GM21367 (cell line): ENCODE measurements at regions not wholly inside any gene's neighbourhood (a gene's known extent, or its start where the extent isn't known, plus 50 kb on each side); places are given as distances from the start of the nearest gene placed in this dataset.
A peak's percentile ranks its signal among the peaks of the same experiment; 100 is the strongest.

Experiments
- ATAC-seq: cut with Tn5 transposase; IDR thresholded peaks from one replicate; pipeline ENCODE4 v1.9.1; 2021; ENCODE audit not compliant: unreplicated experiment

DNA sequence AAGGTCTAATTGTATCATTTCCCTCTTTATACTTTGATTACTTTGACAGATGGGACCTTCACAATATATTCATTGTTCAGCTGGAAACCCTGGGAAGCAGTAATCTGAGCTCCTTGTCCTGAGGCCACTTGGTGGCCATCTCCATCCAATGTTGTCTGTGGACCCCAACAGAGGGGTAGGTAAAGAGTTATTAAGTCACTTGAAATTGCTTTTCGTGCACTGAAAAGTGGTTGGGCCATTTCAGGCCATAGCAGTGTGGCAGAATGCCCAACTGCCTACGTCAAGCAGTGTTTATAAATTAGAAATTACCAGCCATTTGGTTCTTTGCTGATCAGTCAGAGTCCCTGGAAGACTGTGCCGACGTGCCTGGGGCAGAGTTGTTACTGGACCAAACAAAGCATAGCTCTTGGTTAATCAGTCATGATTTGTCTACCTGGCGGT lies 308.3 kb upstream of the USP25 start:
- ATAC-seq, result no peak

GRCh38 chr21:15421947-15422346 lies 307.8 kb upstream of the USP25 start:
- no peak for ATAC-seq

GRCh38 chr21:15422783-15423182 lies 307.0 kb upstream of the USP25 start:
- ATAC-seq, result no peak

DNA sequence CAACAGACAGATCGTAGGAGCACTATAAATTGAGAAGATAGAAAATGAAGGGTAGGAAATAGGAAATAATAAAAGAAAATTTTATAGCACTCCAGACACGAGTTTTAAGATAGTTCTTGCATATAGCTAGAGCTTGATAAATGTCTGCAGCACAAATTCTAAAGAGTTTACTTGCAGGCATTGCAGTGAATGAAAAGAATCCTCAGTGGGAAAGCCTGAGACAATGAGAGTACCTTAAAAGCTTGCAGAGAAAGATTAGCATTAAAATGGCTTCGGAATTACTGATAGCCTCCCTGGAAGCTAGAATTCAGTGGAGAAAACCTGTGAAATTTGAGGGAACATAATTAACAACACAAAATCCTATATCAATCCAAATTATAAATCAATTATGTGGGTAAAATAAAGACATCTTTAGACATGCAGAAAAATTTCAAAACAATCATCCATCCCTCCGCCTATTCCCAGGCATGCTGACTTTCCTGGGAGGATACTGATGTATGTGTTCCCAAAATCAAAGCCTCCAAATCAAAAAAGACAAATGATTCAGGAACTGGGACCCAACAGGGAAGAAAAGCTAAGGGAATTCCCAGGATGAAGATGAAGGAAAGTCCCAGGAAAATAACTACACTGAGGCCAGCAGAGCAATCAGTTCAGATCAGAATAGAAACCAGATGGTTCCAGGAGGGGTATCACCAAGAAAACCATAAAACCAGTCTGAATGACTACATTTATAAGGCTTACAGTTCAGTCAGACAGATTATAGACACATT lies 305.9 kb upstream of the USP25 start:
- no peak for ATAC-seq

GRCh38 chr21:15425049-15425448 lies 304.7 kb upstream of the USP25 start:
- no peak for ATAC-seq

GRCh38 chr21:15430023-15430422 lies 299.8 kb upstream of the USP25 start:
- no peak for ATAC-seq

DNA sequence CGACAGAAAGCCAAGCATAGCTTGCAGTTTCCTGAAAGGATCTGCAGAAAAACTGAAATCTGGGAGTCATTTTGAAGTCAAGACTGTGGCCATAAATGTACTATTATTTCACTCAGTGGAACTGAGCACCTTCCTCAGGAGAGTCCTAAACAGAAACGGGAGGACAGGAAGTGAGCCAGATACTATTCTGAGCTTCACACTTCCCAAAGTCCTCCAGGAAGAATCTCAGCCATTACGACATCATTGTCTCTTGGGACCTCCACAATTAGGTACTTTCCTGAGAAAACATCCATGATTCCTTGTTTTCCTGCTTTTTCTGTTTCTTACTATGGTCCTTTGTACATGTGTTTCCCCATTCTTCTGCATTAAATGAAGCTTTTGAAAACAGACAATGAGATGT lies 299.2 kb upstream of the USP25 start:
- no peak for ATAC-seq

- ATAC-seq, result no peak
Measured at GRCh38 chr21:15431053-15431452, 298.7 kb upstream of the USP25 start.

GRCh38 chr21:15433091-15433490 lies 296.7 kb upstream of the USP25 start:
- no peak for ATAC-seq

DNA sequence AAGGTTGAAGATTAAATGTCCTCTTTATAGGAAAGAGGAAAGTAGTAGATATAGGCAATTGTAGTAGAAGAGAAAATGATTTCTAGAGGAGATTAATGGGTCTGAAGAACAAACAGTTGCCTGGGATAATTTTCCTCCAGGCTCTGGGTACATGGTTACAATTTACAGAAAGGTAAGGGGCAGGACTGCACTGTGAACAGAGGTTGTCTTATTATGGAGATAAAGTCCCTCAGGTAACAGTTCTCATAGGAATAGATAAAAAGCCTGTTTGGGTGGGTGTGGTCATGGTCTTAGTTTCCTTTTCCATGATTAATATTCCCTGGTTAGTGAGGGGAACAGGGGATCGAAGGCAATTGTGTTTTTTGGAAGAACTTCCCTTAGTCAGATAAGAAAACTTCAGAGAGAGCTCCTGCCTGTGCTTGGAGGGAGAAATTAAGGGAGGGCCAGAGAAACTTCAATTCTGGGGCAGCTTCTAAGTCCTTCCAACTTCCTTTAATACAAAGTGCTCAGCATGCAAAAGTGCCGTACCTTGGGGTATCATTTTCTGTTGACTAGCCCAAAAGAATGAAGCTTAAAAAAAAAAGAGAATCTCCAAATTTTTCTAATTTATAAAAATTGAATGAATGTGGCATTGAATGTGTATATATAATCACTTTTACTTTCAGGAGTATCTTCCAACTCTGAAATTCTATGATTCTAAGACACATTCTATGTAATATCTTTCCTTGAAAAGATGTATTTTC lies 295.4 kb upstream of the USP25 start:
- no peak for ATAC-seq

DNA sequence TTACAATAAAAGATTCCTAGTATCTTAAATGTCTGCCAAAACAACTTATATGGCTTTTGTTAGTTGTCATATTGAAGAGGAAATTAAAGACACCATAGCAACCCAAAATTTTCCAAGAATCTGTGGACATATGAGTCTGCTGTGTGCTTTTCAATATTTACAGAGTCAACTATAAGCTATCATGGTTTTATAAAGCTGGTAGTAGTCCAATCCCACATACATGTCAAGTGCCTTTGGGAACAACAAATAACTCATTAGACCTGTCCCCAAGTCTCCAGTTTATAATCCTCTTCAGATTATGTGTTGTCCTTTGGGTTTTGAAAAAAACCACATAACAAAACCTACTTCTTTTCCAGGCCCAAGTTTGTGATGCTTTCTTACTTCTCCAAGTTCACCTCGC lies 293.8 kb upstream of the USP25 start:
- ATAC-seq, result no peak

GRCh38 chr21:15437883-15438282 lies 291.9 kb upstream of the USP25 start:
- ATAC-seq, result peak; percentile 78

DNA sequence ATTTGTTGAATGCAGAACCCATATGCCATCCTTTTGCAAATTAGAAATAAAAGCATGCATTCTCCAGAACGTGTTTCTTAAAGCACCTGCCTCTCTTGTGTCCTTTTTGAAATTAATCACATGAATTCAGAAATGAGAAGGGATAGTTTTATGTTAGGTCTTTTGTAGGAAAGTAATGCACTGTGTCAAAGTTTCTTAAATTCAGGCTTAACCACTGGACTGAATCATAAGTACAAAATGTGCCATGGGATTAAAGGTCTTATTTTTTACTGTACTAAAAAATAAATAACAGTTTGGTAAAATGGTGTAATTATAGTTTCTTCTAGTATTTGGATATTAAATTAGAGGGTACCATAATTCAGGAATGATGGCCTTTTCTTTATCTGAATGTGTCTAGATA lies 290.1 kb upstream of the USP25 start:
- no peak for ATAC-seq

- no peak for ATAC-seq
Measured at GRCh38 chr21:15441060-15441493, 288.7 kb upstream of the USP25 start.

DNA sequence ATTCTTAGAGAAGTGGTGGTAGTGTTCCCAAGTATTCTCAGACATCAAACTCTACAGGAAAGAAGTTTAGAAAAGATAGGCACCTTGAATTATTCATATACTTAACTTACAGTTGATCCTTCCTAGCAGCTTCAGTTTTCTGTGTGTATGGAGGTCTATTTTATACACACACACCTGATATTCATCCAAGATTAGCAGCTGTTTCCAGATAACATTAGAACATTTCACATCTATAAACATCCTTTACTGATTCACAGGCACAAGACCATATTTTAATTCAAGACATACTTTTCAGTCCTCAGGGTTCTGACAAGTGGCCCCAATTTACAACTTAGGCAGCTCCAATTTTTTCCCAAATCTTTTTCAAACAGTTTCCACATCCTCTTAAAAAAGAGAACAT lies 287.8 kb upstream of the USP25 start:
- ATAC-seq, result no peak

GRCh38 chr21:15442743-15443469 lies 286.9 kb upstream of the USP25 start:
- no peak for ATAC-seq

- no peak for ATAC-seq
Measured at GRCh38 chr21:15443740-15444117, 286.1 kb upstream of the USP25 start.

DNA sequence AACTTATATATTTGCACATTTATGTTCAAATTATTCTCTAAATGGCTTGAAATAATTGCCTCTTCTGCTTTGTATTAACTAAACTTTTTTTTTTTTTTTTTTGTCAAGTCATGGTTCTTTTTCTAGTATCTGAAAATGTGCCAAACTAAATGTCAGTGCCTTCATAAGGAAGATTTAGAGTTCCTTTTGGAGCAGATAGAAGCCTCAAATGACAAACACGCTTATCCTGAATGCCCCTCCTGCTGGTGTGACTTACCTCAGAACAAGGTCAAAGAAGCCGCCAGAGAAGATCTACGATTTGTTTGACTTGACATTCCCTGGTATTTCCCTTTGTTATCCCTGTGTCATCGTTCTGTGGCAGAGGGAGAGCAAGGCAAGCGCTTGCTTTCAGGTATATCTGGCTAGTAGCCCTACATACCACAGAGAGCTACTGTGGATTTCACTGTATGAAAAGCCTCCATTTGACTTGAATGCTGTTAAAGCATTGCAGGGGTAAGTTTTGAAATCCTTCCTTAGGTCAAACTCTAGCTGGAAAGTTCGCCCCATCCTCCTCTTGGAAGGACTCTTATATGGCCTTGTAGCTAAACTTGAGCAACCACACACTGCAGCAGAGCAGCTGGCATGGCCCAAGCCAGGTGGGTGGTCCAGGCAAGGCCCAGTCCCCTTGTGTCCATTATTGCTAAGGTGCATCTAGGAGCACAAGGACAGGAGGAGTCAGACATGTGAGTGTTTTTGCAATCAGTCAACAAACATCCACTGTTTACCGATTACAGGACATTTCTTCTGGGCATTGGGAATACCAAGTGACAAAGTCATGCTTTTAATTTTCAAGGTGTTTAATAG lies 285.4 kb upstream of the USP25 start:
- no peak for ATAC-seq

DNA sequence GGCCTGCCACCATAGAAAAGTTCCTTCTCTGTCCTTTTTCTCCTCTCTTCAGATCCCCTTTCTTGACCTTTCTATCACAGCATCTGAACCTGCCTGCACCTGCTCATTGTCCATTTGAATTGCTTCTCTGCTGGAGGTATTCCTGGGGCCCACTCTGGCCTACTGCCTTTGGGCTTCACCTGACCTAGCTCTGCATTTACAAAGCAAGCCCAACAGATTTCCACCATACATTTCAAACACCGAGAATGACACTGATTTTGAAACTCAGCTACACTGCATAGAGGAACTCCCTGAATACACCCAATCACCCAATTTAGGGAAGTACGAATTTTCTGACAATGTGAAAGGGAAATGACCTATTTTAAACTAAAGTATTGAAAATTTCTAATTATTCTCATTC lies 284.5 kb upstream of the USP25 start:
- ATAC-seq, result peak; percentile 85

GRCh38 chr21:15446223-15446622 lies 283.6 kb upstream of the USP25 start:
- ATAC-seq, result no peak

DNA sequence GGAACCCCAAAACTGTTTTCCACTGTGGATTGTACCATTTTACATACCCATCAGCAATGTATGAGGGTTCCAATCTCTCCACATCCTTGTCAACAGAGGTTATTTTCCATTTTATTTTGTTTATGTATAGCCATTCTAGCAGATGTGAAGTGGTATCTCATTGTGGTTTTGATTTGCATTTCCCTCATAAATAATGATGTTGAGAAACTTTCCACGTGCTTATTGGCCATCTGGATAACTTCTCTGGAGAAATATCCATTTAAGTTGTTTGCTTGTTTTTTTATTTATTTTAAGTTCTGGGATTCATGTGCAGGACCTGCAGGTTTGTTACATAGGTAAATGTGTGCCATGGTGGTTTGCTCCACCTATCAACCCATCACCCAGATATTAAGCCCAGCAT lies 280.2 kb upstream of the USP25 start:
- ATAC-seq, result no peak
